Neural progenitor cell (in vitro differentiated cells): ENCODE measurements at regions not wholly inside any gene's neighbourhood (a gene's known extent, or its start where the extent isn't known, plus 50 kb on each side); places are given as distances from the start of the nearest gene placed in this dataset.
A peak's percentile ranks its signal among the peaks of the same experiment; 100 is the strongest.

Experiments used
- DNase-seq: peaks from one replicate; pipeline ENCODE4 v3.0.0-alpha.2; 2016; ENCODE audit warnings: low spot score
- H2AFZ ChIP-seq: fragments of 200-600 bp; sonication (generic); replicated peaks from 2 replicates; pipeline ENCODE4 v1.6.1; 2016; ENCODE audit warnings: antibody characterized with exemption
- H3F3A ChIP-seq: fragments of 200-600 bp; sonication (generic); 2 replicates; pipeline ENCODE4 v1.6.1; 2016; ENCODE audit warnings: antibody characterized with exemption, low read depth
- H3K27ac ChIP-seq: fragments of 200-600 bp; sonication (generic); 2 replicates; pipeline ENCODE4 v1.5.1; 2016; ENCODE audit warnings: mild to moderate bottlenecking
- H3K27me3 ChIP-seq: fragments of 200-600 bp; sonication (generic); 2 replicates; pipeline ENCODE4 v1.6.1; 2016; ENCODE audit warnings: mild to moderate bottlenecking, moderate library complexity
- H3K36me3 ChIP-seq: fragments of 200-600 bp; sonication (generic); 2 replicates; pipeline ENCODE4 v1.5.1; 2016
- H3K4me1 ChIP-seq: fragments of 200-600 bp; sonication (generic); 2 replicates; pipeline ENCODE4 v1.6.1; 2016; ENCODE audit warnings: mixed run types
- H3K4me2 ChIP-seq: fragments of 200-600 bp; sonication (generic); 2 replicates; pipeline ENCODE4 v1.6.1; 2016
- H3K4me3 ChIP-seq: fragments of 200-600 bp; sonication (generic); 2 replicates; pipeline ENCODE4 v1.5.1; 2016
- H3K79me2 ChIP-seq: fragments of 200-600 bp; sonication (generic); 2 replicates; pipeline ENCODE4 v1.6.1; 2016; ENCODE audit warnings: low read depth
- H3K9ac ChIP-seq: fragments of 200-600 bp; sonication (generic); 2 replicates; pipeline ENCODE4 v1.6.1; 2016
- H3K9me3 ChIP-seq: fragments of 200-600 bp; sonication (generic); 2 replicates; pipeline ENCODE4 v1.5.1; 2016; ENCODE audit warnings: low read depth
- H4K20me1 ChIP-seq: fragments of 200-600 bp; sonication (generic); 2 replicates; pipeline ENCODE4 v1.6.1; 2016; ENCODE audit warnings: low read depth
- H3K27ac Mint-ChIP-seq: 3 replicates; pipeline ENCODE4 v1.8.0; 2021; ENCODE audit warnings: mixed read lengths
- H3K27me3 Mint-ChIP-seq: 2 replicates; pipeline ENCODE4 v1.8.0; 2022; ENCODE audit warnings: low read depth, mild to moderate bottlenecking, inconsistent platforms, moderate library complexity, mixed read lengths; ENCODE audit not compliant: insufficient read depth
- H3K36me3 Mint-ChIP-seq: 3 replicates; pipeline ENCODE4 v1.8.0; 2021; ENCODE audit warnings: mixed read lengths
- H3K4me1 Mint-ChIP-seq: 3 replicates; pipeline ENCODE4 v1.8.0; 2021; ENCODE audit warnings: mixed read lengths
- H3K4me3 Mint-ChIP-seq: 3 replicates; pipeline ENCODE4 v1.8.0; 2021; ENCODE audit warnings: mild to moderate bottlenecking, moderate library complexity, mixed read lengths
- H3K9me3 Mint-ChIP-seq: 3 replicates; pipeline ENCODE4 v1.8.0; 2020; ENCODE audit warnings: mixed read lengths
- CTCF ChIP-seq: fragments of 200-600 bp; sonication (generic); IDR thresholded peaks from 2 replicates; pipeline ENCODE4 v1.5.1; 2017; ENCODE audit warnings: antibody characterized with exemption, mild to moderate bottlenecking
- EZH2 ChIP-seq: fragments of 200-600 bp; sonication (generic); IDR thresholded peaks from 2 replicates; pipeline ENCODE4 v1.6.1; 2017; ENCODE audit warnings: antibody characterized with exemption, mild to moderate bottlenecking, moderate library complexity
- EZH2phosphoT487 ChIP-seq: fragments of 200-600 bp; sonication (generic); IDR thresholded peaks from 2 replicates; pipeline ENCODE4 v1.6.1; 2017; ENCODE audit warnings: antibody characterized with exemption

DNA sequence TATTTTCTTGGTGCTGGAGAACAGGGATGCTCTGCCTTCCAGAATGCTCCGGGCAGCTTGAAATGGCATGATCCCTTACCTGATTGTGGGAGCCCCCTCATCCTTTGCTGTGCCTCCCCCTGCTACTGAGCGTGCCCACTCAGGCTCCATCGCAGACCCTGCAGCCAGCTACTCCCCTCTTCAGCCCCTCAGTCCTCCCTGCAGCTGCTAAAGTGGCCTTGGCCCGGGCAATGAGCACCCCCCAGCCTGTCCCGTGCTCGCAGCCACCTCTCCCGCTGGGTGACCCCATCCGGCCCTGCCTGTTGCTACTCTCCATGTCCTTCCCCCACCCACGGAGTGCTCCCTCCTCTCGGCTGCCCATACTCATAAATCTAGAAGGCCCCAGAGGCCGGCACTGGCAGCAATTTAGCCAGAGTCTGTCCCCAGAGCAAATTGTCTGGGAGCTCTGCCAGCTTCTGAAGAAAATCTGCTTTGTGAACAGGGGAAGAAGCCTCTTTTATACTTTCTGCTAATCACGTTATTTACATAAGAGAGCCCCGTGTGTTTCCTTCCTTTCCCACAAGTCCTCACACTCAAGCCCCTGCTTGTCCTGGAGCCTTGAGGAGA is 143.7 kb upstream of the FRMD6 start:
- H3K27ac ChIP-seq, result no peak overlapping the region
- H3K9me3 ChIP-seq, result no peaks in the 10 kb centered on the region
- no peak overlapping the region for H3K9ac ChIP-seq
- H3F3A ChIP-seq, result no peaks in the 10 kb centered on the region
- no peaks in the 10 kb centered on the region for H3K79me2 ChIP-seq
- peaks cover 8% of the 10 kb centered on the region for H3K9me3 Mint-ChIP-seq
- DNase-seq, result peak; percentile 8
- no peak overlapping the region for H3K4me3 ChIP-seq
- no peaks in the 10 kb centered on the region for H4K20me1 ChIP-seq
- H3K4me3 Mint-ChIP-seq, result no peak overlapping the region
- H2AFZ ChIP-seq, result peak overlapping the region; percentile 54
- peaks cover 20% of the 10 kb centered on the region for H3K4me1 Mint-ChIP-seq
- no peak overlapping the region for H3K4me2 ChIP-seq
- peak overlapping the region; percentile 91 for H3K27ac Mint-ChIP-seq
- H3K27me3 Mint-ChIP-seq, result peaks cover 8% of the 10 kb centered on the region
- H3K27me3 ChIP-seq, result no peaks in the 10 kb centered on the region
- H3K36me3 ChIP-seq, result no peaks in the 10 kb centered on the region
- TF ChIP-seq CTCF (no peak), EZH2 (no peak), EZH2phosphoT487 (no peak)
- no peaks in the 10 kb centered on the region for H3K36me3 Mint-ChIP-seq
- peaks cover 12% of the 10 kb centered on the region for H3K4me1 ChIP-seq

GRCh38 chr14:51511265-51511664 is 140.4 kb upstream of the FRMD6 start:
- Histone ChIP-seq H3K9ac (no peak overlapping the region), H3K27ac (no peak overlapping the region), H3K79me2 (no peaks in the 10 kb centered on the region), H3K4me3 (no peak overlapping the region), H3K4me1 (peaks cover 12% of the 10 kb centered on the region), H3K4me2 (no peak overlapping the region), H2AFZ (no peak overlapping the region), H3K9me3 (no peaks in the 10 kb centered on the region), H3F3A (no peaks in the 10 kb centered on the region), H4K20me1 (no peaks in the 10 kb centered on the region), H3K36me3 (no peaks in the 10 kb centered on the region), H3K27me3 (no peaks in the 10 kb centered on the region)
- TF ChIP-seq CTCF, result no peak
- TF ChIP-seq EZH2phosphoT487, result no peak
- TF ChIP-seq EZH2, result no peak
- peaks cover 23% of the 10 kb centered on the region for H3K4me1 Mint-ChIP-seq
- peaks cover 7% of the 10 kb centered on the region for H3K9me3 Mint-ChIP-seq
- H3K4me3 Mint-ChIP-seq, result no peak overlapping the region
- H3K27ac Mint-ChIP-seq, result no peak overlapping the region
- no peak for DNase-seq
- peaks cover 8% of the 10 kb centered on the region for H3K27me3 Mint-ChIP-seq
- no peaks in the 10 kb centered on the region for H3K36me3 Mint-ChIP-seq

GRCh38 chr14:51512316-51512715 is 139.4 kb upstream of the FRMD6 start:
- H3K9me3 ChIP-seq, result no peaks in the 10 kb centered on the region
- H3K9ac ChIP-seq, result no peak overlapping the region
- Mint-ChIP-seq H3K4me1 (peaks cover 24% of the 10 kb centered on the region), H3K9me3 (peaks cover 7% of the 10 kb centered on the region), H3K27ac (no peak overlapping the region), H3K4me3 (no peak overlapping the region), H3K27me3 (peaks cover 8% of the 10 kb centered on the region), H3K36me3 (no peaks in the 10 kb centered on the region)
- H4K20me1 ChIP-seq, result no peaks in the 10 kb centered on the region
- peaks cover 9% of the 10 kb centered on the region for H3K4me1 ChIP-seq
- no peaks in the 10 kb centered on the region for H3K27me3 ChIP-seq
- TF ChIP-seq CTCF, result no peak
- no peak for TF ChIP-seq EZH2phosphoT487
- no peak for TF ChIP-seq EZH2
- no peak overlapping the region for H3K4me2 ChIP-seq
- H3K4me3 ChIP-seq, result no peak overlapping the region
- H3K79me2 ChIP-seq, result no peaks in the 10 kb centered on the region
- no peak overlapping the region for H2AFZ ChIP-seq
- no peak for DNase-seq
- H3K27ac ChIP-seq, result no peak overlapping the region
- no peaks in the 10 kb centered on the region for H3F3A ChIP-seq
- no peaks in the 10 kb centered on the region for H3K36me3 ChIP-seq
